ENCODE measurements at regions not wholly inside any gene's neighbourhood (a gene's known extent, or its start where the extent isn't known, plus 50 kb on each side); places are given as distances from the start of the nearest gene placed in this dataset.

DNA sequence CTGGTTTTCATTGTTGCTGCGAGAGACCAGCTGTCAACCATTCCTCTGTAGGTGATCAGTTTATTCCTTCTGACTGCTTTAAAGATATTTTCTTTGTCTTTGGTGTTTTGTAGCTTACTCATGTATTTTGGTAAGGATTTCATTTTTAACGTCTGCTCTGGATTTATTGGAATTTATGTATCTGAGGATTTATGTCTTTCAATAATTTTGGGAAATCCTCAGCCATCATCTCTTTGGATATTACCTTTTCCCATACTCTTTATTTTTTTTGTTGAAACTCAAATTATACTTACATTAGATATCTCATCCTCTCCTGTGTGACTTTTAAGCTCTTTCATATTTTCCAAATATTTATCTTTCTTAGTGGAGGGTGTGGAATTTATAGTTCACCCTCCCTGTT lies 62.7 kb upstream of the COL8A1 start:
- H3K9me3 ChIP-seq = no peaks in the 10 kb centered on the region
- no peak overlapping the region for H3K27ac ChIP-seq
- no peaks in the 10 kb centered on the region for H3K27me3 ChIP-seq
- no peak overlapping the region for H3K4me3 ChIP-seq
- DNase-seq = no peak
- intact Hi-C loops (cut with DNase I; ENCODE audit: low total_unique reads) = no loop called here
- H3K36me3 ChIP-seq = no peaks in the 10 kb centered on the region
- TF ChIP-seq POLR2A (IDR thresholded peaks at IDR 0.05) = no peak
- TF ChIP-seq, protein P1, sequence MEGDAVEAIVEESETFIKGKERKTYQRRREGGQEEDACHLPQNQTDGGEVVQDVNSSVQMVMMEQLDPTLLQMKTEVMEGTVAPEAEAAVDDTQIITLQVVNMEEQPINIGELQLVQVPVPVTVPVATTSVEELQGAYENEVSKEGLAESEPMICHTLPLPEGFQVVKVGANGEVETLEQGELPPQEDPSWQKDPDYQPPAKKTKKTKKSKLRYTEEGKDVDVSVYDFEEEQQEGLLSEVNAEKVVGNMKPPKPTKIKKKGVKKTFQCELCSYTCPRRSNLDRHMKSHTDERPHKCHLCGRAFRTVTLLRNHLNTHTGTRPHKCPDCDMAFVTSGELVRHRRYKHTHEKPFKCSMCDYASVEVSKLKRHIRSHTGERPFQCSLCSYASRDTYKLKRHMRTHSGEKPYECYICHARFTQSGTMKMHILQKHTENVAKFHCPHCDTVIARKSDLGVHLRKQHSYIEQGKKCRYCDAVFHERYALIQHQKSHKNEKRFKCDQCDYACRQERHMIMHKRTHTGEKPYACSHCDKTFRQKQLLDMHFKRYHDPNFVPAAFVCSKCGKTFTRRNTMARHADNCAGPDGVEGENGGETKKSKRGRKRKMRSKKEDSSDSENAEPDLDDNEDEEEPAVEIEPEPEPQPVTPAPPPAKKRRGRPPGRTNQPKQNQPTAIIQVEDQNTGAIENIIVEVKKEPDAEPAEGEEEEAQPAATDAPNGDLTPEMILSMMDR (IDR thresholded peaks at IDR 0.05) = no peak
- no peaks in the 10 kb centered on the region for H3K4me1 ChIP-seq

DNA sequence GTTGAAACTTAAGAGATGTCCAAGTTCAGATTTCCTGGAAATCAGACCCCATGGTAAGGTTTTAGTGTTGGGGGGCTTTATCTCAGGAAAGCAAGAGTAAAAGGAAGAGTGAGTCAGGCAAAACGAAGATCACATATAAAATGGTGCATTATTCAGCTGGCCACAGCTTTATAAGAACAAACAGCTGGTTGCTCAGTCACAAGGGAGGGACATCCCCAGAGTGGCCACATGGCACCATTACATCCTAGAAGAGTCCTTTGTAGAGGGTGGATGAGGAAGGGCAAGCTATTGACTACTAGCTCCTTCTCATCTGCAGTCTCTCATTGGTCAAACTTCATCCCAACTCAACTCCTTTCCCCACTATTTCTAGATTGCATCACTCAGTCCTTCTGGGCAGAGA lies 68.3 kb upstream of the COL8A1 start:
- TF ChIP-seq POLR2A (IDR thresholded peaks at IDR 0.05) = no peak
- TF ChIP-seq, protein P1 (IDR thresholded peaks at IDR 0.05) = no peak
- Histone ChIP-seq H3K36me3 (no peaks in the 10 kb centered on the region), H3K4me3 (no peak overlapping the region), H3K4me1 (no peaks in the 10 kb centered on the region), H3K9me3 (no peaks in the 10 kb centered on the region), H3K27ac (no peak overlapping the region), H3K27me3 (no peaks in the 10 kb centered on the region)
- intact Hi-C loops (cut with DNase I; ENCODE audit: low total_unique reads) = no loop called here
- no peak for DNase-seq

DNA sequence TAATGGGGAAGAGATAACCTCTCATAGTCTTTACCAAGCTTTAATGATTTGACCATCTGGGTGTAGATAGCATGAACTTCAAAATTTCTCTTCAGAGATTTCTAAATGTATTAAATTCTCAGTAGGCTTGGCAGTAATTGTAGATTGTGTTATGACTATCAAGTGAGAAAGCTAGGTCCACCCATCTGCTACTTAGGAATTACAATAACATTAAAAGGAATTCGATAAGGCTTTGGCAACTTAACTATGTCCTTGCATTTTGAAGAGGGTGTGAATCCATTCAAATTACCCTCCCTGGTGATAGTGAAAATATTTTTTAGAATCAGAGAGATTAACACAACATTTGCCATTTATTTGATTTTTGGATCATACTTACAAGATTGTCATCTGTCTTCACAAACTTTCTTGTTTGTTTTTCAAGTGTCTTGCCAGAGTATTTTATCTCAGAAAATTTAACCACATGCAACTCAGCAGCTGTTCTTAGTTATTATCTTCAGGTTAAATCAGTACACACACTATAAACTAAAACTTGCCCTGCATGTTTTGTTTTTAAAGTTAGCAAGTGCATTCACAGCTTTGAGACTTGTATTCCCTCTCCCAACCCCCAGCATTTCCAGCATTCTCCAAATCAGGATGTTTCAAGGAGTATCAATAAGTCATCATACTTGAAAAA lies 69.6 kb upstream of the COL8A1 start:
- TF ChIP-seq, protein P1 (IDR thresholded peaks at IDR 0.05) = no peak
- no peak for TF ChIP-seq POLR2A (IDR thresholded peaks at IDR 0.05)
- no peak overlapping the region for H3K4me3 ChIP-seq
- intact Hi-C loops (cut with DNase I; ENCODE audit: low total_unique reads) = no loop called here
- no peak for DNase-seq
- no peaks in the 10 kb centered on the region for H3K4me1 ChIP-seq
- H3K27me3 ChIP-seq = no peaks in the 10 kb centered on the region
- no peak overlapping the region for H3K27ac ChIP-seq
- no peaks in the 10 kb centered on the region for H3K36me3 ChIP-seq
- H3K9me3 ChIP-seq = no peaks in the 10 kb centered on the region

DNA sequence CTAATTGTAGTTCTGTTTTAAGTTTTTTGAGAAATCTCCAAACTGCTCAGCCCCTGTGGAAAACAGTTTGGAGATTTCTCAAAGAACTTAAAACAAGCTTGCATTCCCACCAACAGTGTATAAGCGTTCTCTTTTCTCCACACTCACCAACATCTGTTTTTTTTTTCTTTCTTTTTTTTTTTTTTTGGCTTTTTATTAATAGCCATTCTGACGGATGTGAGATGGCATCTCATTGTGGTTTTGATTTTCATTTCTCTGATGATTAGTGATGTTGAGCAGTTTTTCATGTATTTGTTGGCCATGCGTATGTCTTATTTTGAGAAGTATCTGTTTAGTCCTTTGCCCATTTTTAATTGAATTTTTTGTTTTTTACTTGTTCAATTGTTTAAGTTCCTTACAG lies 73.1 kb upstream of the COL8A1 start:
- H3K36me3 ChIP-seq = no peaks in the 10 kb centered on the region
- intact Hi-C loops (cut with DNase I; ENCODE audit: low total_unique reads) = no loop called here

DNA sequence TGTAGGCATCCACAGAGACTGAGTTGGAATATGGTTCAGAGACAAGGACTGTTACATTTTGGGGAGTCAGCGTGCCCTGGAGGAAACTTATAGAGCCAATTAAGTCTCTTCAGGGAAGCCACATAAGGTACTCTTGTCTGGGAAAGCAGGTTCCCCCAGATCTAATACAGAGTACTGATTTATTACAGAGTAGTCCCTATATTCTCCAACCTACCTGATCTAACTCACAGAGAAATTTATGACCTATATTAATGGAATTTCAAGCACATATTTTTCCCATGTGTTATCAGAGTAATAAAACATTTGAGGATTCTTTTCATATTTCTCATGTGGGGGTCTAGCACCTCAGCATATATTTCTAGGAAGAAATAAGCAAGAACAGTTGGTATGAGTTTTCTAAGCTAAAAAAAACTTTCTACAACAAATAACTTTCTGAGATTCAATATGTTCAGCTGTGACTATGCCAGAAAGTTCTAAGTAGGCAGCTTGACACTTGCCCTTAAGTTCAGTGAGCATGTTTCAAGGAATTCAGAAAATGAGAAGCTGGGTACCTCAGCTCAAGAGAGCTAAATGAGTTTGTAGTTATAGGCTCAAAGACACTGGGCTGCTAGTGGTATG lies 75.3 kb upstream of the COL8A1 start:
- no peak overlapping the region for H3K4me3 ChIP-seq
- H3K4me1 ChIP-seq = no peaks in the 10 kb centered on the region
- H3K27me3 ChIP-seq = no peaks in the 10 kb centered on the region
- no peak for TF ChIP-seq POLR2A (IDR thresholded peaks at IDR 0.05)
- TF ChIP-seq, protein P1 (IDR thresholded peaks at IDR 0.05) = no peak
- no peaks in the 10 kb centered on the region for H3K36me3 ChIP-seq
- DNase-seq = no peak
- intact Hi-C loops (cut with DNase I; ENCODE audit: low total_unique reads) = no loop called here
- no peak overlapping the region for H3K27ac ChIP-seq
- H3K9me3 ChIP-seq = no peaks in the 10 kb centered on the region

More for the DNA sequence above, 73.1 kb upstream of the COL8A1 start:
- Histone ChIP-seq H3K9me3 (no peaks in the 10 kb centered on the region), H3K27ac (no peak overlapping the region), H3K4me1 (no peaks in the 10 kb centered on the region), H3K4me3 (no peak overlapping the region), H3K27me3 (no peaks in the 10 kb centered on the region)
- TF ChIP-seq, protein P1 (IDR thresholded peaks at IDR 0.05) = no peak
- no peak for TF ChIP-seq POLR2A (IDR thresholded peaks at IDR 0.05)
- no peak for DNase-seq

All from uterus (tissue), 3 donors.